Glomerular visceral epithelial cell (primary cell): ENCODE measurements at regions not wholly inside any gene's neighbourhood (a gene's known extent, or its start where the extent isn't known, plus 50 kb on each side); places are given as distances from the start of the nearest gene placed in this dataset.

ENCODE experiments used
- DNase-seq: peaks from one replicate; pipeline ENCODE4 v3.0.0-alpha.2; 2016; ENCODE audit errors: extremely low spot score

- DNase-seq: no peak
These were observed 78.6 kb downstream of the ARF6 start for GRCh38 chr14:49971156-49972130.

GRCh38 chr14:49972131-49972671 is 79.3 kb downstream of the ARF6 start:
- peak; percentile 35 for DNase-seq

DNA sequence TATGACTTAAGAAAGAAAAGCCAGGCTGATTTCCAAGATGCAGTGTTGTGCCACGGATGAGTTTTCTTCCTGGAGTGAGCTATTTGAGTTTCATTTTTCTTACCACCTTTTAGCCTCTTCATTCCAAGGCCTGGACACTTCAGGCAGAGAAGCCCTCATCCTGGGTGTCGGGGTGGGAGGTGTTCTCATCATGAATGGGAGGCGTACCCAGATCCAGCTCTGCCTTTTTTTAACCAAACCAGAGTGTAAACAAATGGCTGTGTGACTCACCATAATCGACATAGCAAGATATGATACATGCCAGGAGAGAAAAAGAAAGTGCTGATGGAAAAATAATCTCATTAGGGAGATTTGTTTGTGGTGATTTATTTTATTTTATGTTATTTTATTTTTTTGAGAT is 79.9 kb downstream of the ARF6 start:
- DNase-seq: peak; percentile 84

GRCh38 chr14:49975276-49975675 is 82.4 kb downstream of the ARF6 start:
- peak; percentile 86 for DNase-seq

DNA sequence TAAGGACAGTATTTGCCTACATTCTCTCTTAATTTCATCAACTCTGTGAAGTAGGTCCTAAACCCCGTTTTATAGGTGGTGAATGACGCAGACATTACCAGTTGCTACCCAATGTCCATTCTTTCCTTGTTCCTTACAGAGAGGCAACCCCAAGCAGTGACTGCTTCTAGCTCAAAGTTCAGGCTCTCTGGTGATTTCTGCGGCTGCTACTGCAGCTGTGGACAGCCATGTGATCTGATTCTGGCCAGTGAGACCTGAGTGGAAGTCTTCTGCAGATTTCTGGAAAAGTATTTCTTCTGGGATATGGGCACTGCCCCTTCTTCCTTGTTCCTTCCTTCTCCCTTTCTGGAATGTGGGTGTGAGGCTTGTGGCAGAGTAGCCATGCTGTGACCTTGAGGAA is 82.9 kb downstream of the ARF6 start:
- DNase-seq: peak; percentile 40

DNA sequence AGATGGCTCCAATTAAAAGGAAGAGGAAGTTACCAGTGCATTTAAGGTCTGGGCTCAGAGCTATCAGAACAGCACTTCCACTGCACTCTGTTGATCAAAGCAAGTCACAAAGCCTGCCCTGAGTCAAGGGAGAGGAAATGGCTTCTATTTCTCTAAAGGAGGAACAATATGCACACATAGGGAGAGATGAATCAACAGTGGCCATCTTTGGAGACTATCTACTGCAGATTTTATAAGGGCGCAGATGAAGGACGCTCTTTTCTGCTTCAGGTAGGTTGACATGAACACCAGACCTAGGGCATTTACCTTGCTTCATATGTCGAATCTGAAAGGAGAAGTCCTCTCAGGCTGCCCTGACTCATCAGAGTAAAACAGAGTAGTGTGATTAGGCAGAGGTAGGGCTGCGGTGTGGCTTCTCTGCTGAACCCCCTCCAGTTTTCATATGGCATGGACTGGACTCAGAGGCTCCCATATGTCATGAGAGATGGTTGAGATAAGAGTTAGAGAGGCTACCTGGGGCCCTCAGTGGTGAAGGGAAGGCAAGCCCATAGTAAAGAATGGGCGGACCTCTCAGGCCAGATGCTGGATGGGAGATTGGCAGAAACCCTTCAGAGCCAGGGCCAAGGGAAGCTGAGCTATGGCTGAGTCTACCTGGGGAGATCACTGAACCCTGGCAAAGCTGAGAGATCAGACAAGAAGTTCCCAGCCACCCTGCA is 84.4 kb downstream of the ARF6 start:
- DNase-seq: no peak

GRCh38 chr14:49980027-49980426 is 87.1 kb downstream of the ARF6 start:
- DNase-seq: no peak

DNA sequence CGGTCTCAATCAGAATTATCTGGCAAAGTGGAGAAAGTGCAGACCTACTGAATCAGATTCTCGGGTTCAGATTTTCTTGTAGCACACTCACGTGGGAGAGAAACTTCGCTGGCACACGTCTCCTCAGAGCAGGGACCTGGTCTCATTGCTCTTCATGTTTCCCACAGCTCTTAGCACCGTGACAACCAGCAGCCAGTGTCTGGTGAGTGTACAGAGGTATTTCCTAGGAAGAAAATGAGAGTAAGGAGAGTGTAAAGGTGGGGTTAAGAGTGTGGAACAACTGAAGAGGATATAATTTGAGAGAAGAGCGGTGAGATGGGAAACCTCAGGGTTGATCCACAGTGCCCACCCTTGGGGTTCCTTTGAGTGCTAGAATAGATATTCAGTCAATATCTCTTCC is 89.2 kb downstream of the ARF6 start:
- DNase-seq: peak; percentile 69

DNA sequence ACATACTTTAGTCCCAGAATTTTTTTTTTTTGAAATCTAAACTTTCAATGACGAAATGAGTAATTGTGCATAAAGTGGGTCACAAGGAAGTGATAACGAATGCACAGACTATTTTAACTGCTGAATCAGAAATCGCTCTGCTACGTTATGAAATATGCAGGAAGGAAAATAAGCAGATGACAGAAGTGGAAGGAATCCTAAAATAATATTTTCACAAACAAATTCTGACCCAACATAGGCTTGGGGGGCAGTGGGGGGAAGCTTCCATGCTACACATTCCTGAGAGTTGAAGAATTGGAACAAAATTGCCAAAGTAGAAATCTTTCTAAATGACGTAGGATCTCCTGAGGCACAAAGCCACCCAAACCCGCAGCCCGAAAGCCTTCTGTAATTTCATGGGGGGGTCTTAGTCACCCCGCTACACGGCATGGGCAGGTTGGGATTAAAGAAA is 89.6 kb downstream of the ARF6 start:
- DNase-seq: peak; percentile 90

DNA sequence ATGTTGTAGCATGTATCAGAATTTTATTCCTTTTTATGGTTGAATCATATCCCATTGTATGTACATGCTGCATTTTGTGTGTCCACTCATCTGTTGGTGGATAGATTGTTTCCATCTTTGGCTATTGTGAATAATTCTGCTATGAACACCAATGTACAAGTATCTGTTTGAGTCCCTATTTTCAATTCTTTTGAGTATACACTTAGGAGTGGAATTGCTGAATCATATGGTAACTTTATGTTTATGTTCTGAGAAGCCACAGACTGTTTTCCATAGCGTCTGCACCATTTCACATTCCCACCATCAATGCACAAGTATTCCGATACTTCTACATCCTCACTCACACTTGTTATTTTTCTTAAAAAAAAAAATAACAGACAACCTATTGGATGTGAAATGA is 91.5 kb downstream of the ARF6 start:
- DNase-seq: no peak

GRCh38 chr14:49986343-49987014 is 93.6 kb downstream of the ARF6 start:
- DNase-seq: peak; percentile 43

DNA sequence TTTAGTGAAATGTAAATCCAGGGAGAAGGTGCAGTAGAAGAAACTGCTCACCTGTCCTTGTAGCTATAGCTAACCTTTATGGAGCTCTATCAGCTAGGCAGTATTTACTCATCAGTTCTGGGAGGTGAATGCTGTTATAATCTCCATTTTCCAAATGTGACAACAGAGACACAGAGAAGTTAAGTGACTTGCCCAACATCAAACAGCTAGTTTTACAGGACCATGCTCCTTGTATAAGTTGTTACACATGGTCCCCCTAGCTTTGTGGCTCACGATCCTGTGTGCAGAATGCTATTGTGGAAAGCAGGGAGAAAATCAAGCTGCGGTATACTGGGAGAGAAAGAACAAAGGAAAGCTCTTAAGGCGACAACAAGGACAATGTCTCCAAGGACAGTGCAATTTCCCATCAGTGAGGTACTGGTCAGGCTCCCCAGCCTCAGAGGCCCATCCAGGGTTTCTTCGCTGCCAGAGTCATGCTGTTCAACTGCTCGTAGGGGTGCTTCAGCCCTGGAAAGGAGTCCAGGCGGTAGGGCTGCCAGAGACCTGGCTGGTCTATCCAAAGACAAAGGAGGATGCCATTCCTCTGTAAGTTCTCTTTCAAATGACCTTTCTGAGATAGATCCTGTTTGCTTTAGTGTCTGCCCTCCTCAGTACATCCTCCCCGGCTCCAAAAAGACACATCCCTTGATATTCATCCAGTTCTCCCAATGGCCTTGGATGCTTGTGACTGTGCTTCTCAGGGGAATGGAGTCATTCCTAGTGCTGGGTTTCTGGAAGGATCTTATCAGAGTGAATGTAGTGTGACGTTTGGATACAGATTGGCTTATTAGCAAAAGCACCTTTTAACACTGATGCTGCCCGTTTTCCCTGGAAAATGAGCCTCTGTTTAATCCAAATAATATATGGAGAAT is 95.5 kb downstream of the ARF6 start:
- no peak for DNase-seq

DNA sequence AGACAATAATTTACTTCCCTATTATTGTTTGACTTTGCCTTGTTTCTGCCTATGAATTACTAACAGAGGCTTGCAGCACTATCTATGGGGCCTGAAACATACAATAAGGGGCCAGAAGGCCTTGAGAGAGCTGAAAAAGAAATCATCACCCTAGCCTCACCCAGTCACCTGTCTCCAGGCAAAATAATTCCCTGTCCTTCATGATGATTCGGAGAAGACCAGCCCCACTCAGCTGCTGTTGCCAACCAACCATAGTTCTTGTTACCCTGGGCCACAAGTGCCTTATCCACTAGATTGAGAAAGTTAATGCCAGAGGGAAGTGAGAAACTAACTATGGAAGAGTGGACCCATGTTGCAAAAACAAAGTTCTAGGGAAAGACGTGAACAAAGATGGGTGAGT is 97.1 kb downstream of the ARF6 start:
- peak; percentile 19 for DNase-seq

GRCh38 chr14:49991491-49991890 is 98.6 kb downstream of the ARF6 start:
- DNase-seq: no peak

GRCh38 chr14:49992036-49992435 is 99.2 kb downstream of the ARF6 start:
- no peak for DNase-seq

DNA sequence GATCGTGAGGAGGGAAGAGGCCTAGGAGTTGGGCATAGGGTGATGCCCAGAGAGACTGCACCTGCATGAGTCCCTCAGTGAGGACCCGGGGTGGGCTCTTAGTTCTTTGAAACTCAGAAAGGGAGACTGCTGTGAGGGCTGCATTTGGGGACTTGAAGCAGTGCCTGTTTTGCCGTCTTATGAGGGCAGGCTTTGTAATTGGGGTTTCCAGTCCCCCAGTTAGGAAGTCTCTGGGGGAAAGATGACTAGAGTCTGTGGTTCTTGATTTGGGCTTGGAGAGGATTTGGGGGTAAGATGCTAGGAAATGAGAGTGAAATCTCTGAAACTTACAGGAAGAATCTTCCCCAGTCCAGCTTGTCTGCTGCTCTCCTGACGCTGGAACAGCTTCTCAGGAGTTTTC is 99.6 kb downstream of the ARF6 start:
- DNase-seq: no peak

DNA sequence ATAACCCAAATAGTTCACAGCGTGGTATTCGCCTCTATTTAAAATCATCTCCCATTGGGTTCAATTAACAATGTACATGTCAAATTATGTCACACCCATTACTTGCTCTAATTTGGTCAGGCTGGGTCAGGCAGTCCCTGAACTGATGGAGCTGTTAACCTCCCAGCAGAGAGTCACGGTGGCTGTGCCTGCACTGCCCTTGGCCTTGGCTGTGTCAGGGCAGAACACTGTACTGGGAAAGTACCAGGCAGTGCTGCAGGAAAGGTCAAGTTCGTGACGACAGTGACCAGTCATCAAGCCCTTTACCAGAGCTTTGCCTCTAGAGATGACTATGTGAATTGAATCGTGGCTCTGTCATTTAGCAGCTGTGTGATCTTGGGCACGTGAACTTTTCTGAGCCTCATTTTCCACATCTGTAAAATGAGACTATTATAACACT is 100.0 kb downstream of the ARF6 start:
- peak; percentile 67 for DNase-seq

DNA sequence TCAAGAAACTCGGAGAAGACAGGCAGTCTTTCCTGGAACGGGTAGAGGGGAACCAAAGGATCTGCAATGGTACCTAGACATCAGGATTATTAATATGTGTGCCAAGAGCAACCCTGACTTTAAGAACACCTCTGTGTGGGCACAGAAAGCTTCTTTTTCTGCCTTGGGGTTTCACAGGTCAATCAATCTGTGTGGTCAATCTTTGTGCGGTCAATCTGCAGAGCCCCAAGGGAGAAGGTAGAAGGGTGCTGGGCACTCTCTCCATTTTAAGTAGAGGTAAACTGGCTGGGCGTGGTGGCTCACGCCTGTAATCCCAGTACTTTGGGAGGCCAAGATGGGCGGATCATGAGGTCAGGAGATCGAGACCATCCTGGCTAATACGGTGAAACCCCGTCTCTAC is 100.7 kb downstream of the ARF6 start:
- no peak for DNase-seq

- no peak for DNase-seq
These were observed 102.2 kb downstream of the ARF6 start for GRCh38 chr14:49994951-49995561.

- DNase-seq: no peak
These were observed 105.1 kb downstream of the ARF6 start for GRCh38 chr14:49997991-49998390.
